SK-N-MC (cell line): ENCODE measurements at regions not wholly inside any gene's neighbourhood (a gene's known extent, or its start where the extent isn't known, plus 50 kb on each side); places are given as distances from the start of the nearest gene placed in this dataset.

Source experiments
- EZH2 ChIP-seq: fragments of 200-600 bp; sonication (generic); IDR thresholded peaks from one replicate; pipeline ENCODE4 v1.6.1; 2017; ENCODE audit warnings: antibody characterized with exemption
- FOXP2 ChIP-seq: optimal IDR thresholded peaks from 2 replicates; pipeline ENCODE3; 2011; ENCODE audit warnings: mild to moderate bottlenecking, moderate library complexity; ENCODE audit not compliant: insufficient read depth; ENCODE audit errors: extremely low read length, control extremely low read depth
- POLR2AphosphoS5 ChIP-seq: IDR thresholded peaks from 2 replicates; pipeline ENCODE4 v1.6.1; 2012; ENCODE audit warnings: mild to moderate bottlenecking, low read depth, low read length, borderline replicate concordance

- TF ChIP-seq EZH2 (no peak), POLR2AphosphoS5 (no peak), FOXP2 (no peak)
Measured at GRCh38 chr5:82417776-82418607, 139.8 kb upstream of the RPS23 start.
